ENCODE measurements at regions not wholly inside any gene's neighbourhood (a gene's known extent, or its start where the extent isn't known, plus 50 kb on each side); places are given as distances from the start of the nearest gene placed in this dataset.
"Not testable (repeated sequence)": the region's sequence is repeated elsewhere in the genome, so short reads cannot be mapped to it uniquely, and the experiment has no call there.

DNA sequence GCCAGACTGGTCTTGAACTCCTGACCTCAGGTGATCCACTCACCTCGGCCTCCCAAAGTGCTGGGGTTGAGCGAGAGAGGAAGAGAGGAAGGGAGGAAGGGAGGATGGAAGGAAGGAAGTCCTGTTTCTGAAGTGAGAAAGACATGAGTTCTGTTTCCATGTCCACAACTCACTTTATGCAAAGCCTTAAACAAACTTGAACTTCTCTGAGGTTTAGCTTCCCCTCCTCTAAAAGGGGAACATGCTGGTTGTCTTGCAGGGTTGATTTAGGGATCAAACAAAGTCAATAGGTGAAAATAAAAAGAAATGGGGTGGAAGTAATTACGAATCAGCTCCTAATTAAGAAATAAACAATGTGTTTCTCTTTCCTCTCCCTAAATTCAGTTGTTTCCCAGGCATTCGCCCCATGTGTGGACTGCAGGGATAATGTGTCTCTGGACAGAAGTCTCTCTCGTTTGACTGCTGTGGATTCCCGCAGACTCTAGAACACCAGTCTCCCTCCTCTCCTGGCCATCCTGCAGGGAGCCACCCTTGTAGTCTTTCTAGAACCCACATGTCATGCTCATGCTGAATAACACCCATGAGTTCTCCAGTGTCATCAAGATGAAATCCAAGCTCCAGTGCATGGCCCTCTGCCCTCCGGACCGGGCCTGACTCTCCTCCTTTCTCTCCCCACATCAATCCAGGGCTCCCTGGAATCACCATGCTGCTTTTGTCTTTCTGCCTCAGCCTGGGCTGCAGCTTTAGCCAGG, 229.3 kb upstream of the TRIB2 start:
- Histone ChIP-seq H3K27ac (ENCODE audit: low read depth, low read length) (no peak overlapping the region), H3K4ac (ENCODE audit: low read depth, low read length) (no peak overlapping the region), H2AK5ac (ENCODE audit: low read length) (no peak overlapping the region), H3K27me3 (ENCODE audit: insufficient read depth, low read length, poor library complexity) (no peaks in the 10 kb centered on the region), H3K4me3 (ENCODE audit: low read length) (no peak overlapping the region), H4K5ac (ENCODE audit: low read length) (no peak overlapping the region), H2BK5ac (ENCODE audit: low read length) (no peak overlapping the region), H3K79me2 (ENCODE audit: control insufficient read depth, insufficient read depth, low read length) (no peaks in the 10 kb centered on the region), H3K36me3 (ENCODE audit: control insufficient read depth, insufficient read depth, low read length) (no peaks in the 10 kb centered on the region), H3K9ac (ENCODE audit: low read length) (no peak overlapping the region), H3K79me1 (ENCODE audit: low read length) (no peaks in the 10 kb centered on the region), H3K4me2 (ENCODE audit: low read length) (no peak overlapping the region), H2BK15ac (replicated peaks; ENCODE audit: low read depth) (no peak overlapping the region), H3K23ac (ENCODE audit: low read length) (no peak overlapping the region), H2BK120ac (ENCODE audit: low read depth, low read length) (no peak overlapping the region), H3K4me1 (ENCODE audit: control insufficient read depth, low read depth, low read length) (peaks cover 9% of the 10 kb centered on the region), H3K18ac (ENCODE audit: low read length) (no peak overlapping the region), H3K56ac (ENCODE audit: low read length) (peak overlapping the region; percentile 15), H4K8ac (ENCODE audit: low read depth, low read length) (no peak overlapping the region)
- WGBS (ENCODE audit: extremely low coverage, insufficient coverage, low lambda C conversion rate) = no CpG with 5 or more reads among the region's 8 CpGs
- DNase-seq = no peak

DNA sequence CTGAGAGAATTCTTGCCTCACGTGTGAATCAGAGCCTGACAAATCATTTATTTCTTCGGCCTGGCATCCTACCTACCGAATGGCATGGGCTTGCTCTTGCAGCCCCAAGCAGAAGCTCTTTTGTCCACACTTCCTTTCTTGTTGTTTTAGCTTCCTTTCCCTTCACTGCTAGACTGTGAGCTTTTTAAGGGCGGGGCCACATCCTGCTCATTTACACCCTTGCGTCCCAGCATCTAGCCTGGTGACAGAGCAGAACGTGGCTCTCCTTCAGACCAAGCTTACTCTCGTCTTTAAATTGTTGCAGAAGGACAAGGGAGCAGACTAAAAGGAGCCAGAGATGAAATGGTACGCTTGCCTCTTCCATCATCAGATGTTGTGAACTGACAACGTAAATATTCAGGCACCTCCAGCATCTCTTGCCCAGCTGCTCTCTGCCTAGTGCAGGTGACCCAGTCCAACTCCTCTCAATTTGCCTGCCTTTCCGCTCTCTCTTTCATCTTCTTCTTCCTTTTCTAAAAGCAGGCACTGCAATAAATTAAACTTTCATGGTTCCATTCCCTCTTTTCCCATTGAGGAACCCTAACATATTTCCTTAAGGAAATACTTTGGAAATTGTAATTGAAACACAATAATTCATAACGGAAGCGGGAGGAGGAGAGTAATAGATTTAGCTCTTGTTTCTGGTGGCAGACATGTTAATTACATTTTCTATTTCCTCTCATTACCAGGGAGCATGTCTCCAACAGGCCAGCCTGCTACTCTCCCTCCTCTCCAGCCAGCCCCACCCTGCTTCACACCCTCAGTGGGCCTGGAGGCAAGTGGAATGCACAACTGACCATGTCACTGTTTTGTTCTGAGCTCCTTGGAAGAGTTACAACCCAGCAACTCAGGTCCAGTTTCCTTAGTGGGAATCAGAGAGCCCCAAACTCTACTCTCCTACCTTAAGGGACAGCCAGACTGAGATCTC, 228.1 kb upstream of the TRIB2 start:
- Histone ChIP-seq H3K4me3 (ENCODE audit: low read length) (no peak overlapping the region), H2BK120ac (ENCODE audit: low read depth, low read length) (no peak overlapping the region), H3K79me1 (ENCODE audit: low read length) (no peaks in the 10 kb centered on the region), H3K56ac (ENCODE audit: low read length) (peak overlapping the region; percentile 64), H3K4me2 (ENCODE audit: low read length) (no peak overlapping the region), H3K23ac (ENCODE audit: low read length) (no peak overlapping the region), H3K4ac (ENCODE audit: low read depth, low read length) (no peak overlapping the region), H3K27me3 (ENCODE audit: insufficient read depth, low read length, poor library complexity) (no peaks in the 10 kb centered on the region), H2AK5ac (ENCODE audit: low read length) (no peak overlapping the region), H3K79me2 (ENCODE audit: control insufficient read depth, insufficient read depth, low read length) (no peaks in the 10 kb centered on the region), H3K4me1 (ENCODE audit: control insufficient read depth, low read depth, low read length) (peaks cover 10% of the 10 kb centered on the region), H3K27ac (ENCODE audit: low read depth, low read length) (no peak overlapping the region), H2BK15ac (replicated peaks; ENCODE audit: low read depth) (no peak overlapping the region), H2BK5ac (ENCODE audit: low read length) (no peak overlapping the region), H4K5ac (ENCODE audit: low read length) (peak overlapping the region; percentile 12), H4K8ac (ENCODE audit: low read depth, low read length) (no peak overlapping the region), H3K9ac (ENCODE audit: low read length) (no peak overlapping the region), H3K36me3 (ENCODE audit: control insufficient read depth, insufficient read depth, low read length) (no peaks in the 10 kb centered on the region), H3K18ac (ENCODE audit: low read length) (no peak overlapping the region)
- DNase-seq = peak; percentile 42
- no CpG with 5 or more reads among the region's 12 CpGs for WGBS (ENCODE audit: extremely low coverage, insufficient coverage, low lambda C conversion rate)

DNA sequence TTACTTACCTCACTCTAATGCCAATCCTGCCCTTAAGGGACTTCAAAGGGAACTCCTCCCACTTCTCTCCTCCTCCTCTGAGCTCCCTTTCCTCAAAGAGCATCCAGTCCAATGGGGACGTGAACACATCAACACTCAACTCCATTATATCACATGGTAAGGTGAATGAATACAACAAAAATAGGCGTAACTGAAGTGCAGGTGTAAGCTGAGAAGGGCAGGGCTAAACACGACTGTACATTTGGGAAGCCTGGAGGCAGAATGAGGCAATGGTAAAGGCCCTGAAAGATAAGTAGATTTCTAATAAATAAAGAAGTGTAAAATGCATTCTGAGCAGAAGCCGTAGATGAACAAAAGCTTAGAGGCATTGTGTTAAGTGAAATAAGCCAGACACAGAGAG, 226.1 kb upstream of the TRIB2 start:
- Histone ChIP-seq H3K36me3 (ENCODE audit: control insufficient read depth, insufficient read depth, low read length) (no peaks in the 10 kb centered on the region), H3K9ac (ENCODE audit: low read length) (no peak overlapping the region), H3K23ac (ENCODE audit: low read length) (no peak overlapping the region), H3K4ac (ENCODE audit: low read depth, low read length) (no peak overlapping the region), H3K27me3 (ENCODE audit: insufficient read depth, low read length, poor library complexity) (no peaks in the 10 kb centered on the region), H3K56ac (ENCODE audit: low read length) (no peak overlapping the region), H3K27ac (ENCODE audit: low read depth, low read length) (no peak overlapping the region), H3K79me2 (ENCODE audit: control insufficient read depth, insufficient read depth, low read length) (no peaks in the 10 kb centered on the region), H3K4me1 (ENCODE audit: control insufficient read depth, low read depth, low read length) (peaks cover 11% of the 10 kb centered on the region), H2BK15ac (replicated peaks; ENCODE audit: low read depth) (no peak overlapping the region), H2AK5ac (ENCODE audit: low read length) (no peak overlapping the region), H3K79me1 (ENCODE audit: low read length) (no peaks in the 10 kb centered on the region), H4K8ac (ENCODE audit: low read depth, low read length) (no peak overlapping the region), H4K5ac (ENCODE audit: low read length) (no peak overlapping the region), H2BK5ac (ENCODE audit: low read length) (no peak overlapping the region), H3K18ac (ENCODE audit: low read length) (no peak overlapping the region), H3K4me2 (ENCODE audit: low read length) (no peak overlapping the region), H2BK120ac (ENCODE audit: low read depth, low read length) (no peak overlapping the region), H3K4me3 (ENCODE audit: low read length) (no peak overlapping the region)
- no peak for DNase-seq
- whole genome bisulfite sequencing (ENCODE audit: extremely low coverage, insufficient coverage, low lambda C conversion rate) = no CpG with 5 or more reads among the region's 4 CpGs

DNA sequence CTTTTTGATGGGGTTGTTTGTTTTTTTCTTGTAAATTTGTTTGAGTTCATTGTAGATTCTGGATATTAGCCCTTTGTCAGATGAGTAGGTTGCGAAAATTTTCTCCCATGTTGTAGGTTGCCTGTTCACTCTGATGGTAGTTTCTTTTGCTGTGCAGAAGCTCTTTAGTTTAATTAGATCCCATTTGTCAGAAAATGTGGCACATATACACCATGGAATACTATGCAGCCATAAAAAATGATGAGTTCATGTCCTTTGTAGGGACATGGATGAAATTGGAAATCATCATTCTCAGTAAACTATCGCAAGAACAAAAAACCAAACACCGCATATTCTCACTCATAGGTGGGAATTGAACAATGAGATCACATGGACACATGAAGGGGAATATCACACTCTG, 224.4 kb upstream of the TRIB2 start:
- not testable (repeated sequence) for H4K8ac ChIP-seq (ENCODE audit: low read depth, low read length); H3K56ac ChIP-seq (ENCODE audit: low read length); H3K23ac ChIP-seq (ENCODE audit: low read length); H3K4ac ChIP-seq (ENCODE audit: low read depth, low read length); DNase-seq; H2BK5ac ChIP-seq (ENCODE audit: low read length); H3K4me1 ChIP-seq (ENCODE audit: control insufficient read depth, low read depth, low read length); H3K27me3 ChIP-seq (ENCODE audit: insufficient read depth, low read length, poor library complexity); H3K36me3 ChIP-seq (ENCODE audit: control insufficient read depth, insufficient read depth, low read length); H2BK15ac ChIP-seq (replicated peaks; ENCODE audit: low read depth); H2BK120ac ChIP-seq (ENCODE audit: low read depth, low read length); H3K79me2 ChIP-seq (ENCODE audit: control insufficient read depth, insufficient read depth, low read length); H3K4me2 ChIP-seq (ENCODE audit: low read length); H2AK5ac ChIP-seq (ENCODE audit: low read length); H3K27ac ChIP-seq (ENCODE audit: low read depth, low read length); H4K5ac ChIP-seq (ENCODE audit: low read length); H3K79me1 ChIP-seq (ENCODE audit: low read length); H3K4me3 ChIP-seq (ENCODE audit: low read length); H3K9ac ChIP-seq (ENCODE audit: low read length); H3K18ac ChIP-seq (ENCODE audit: low read length)
- WGBS (ENCODE audit: extremely low coverage, insufficient coverage, low lambda C conversion rate) = no CpG with 5 or more reads among the region's 3 CpGs

DNA sequence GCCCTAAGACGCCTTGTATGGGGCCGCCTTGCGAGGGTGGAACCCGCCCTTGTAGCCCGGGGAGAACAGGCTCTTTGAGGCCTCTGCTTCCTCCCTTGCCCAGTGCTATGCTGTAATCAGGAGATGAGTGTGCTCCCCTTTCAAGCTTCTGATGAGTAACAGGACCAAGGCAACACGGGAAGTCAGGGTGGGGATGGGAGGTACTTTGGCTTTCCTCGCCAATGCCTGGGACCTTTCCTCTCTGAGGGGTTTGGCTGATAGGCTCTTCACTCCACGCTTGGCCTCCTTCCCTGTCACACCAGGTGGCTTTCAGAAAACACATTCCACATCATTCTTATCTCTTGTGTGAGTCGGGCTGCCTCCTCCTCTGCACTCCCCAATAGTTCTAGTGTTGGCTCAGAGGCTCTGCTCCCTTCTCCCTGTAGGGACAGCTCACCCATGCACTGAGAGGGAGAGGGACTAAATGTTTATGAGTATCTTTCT, 223.7 kb upstream of the TRIB2 start:
- Histone ChIP-seq H2BK5ac (ENCODE audit: low read length) (no peak overlapping the region), H3K4me3 (ENCODE audit: low read length) (no peak overlapping the region), H3K36me3 (ENCODE audit: control insufficient read depth, insufficient read depth, low read length) (no peaks in the 10 kb centered on the region), H4K5ac (ENCODE audit: low read length) (no peak overlapping the region), H3K9ac (ENCODE audit: low read length) (no peak overlapping the region), H2BK15ac (replicated peaks; ENCODE audit: low read depth) (no peak overlapping the region), H3K27me3 (ENCODE audit: insufficient read depth, low read length, poor library complexity) (no peaks in the 10 kb centered on the region), H3K56ac (ENCODE audit: low read length) (no peak overlapping the region), H3K4me1 (ENCODE audit: control insufficient read depth, low read depth, low read length) (peaks cover 9% of the 10 kb centered on the region), H2BK120ac (ENCODE audit: low read depth, low read length) (no peak overlapping the region), H3K79me1 (ENCODE audit: low read length) (no peaks in the 10 kb centered on the region), H3K4ac (ENCODE audit: low read depth, low read length) (no peak overlapping the region), H3K4me2 (ENCODE audit: low read length) (no peak overlapping the region), H3K18ac (ENCODE audit: low read length) (no peak overlapping the region), H3K27ac (ENCODE audit: low read depth, low read length) (no peak overlapping the region), H4K8ac (ENCODE audit: low read depth, low read length) (no peak overlapping the region), H3K79me2 (ENCODE audit: control insufficient read depth, insufficient read depth, low read length) (no peaks in the 10 kb centered on the region), H2AK5ac (ENCODE audit: low read length) (no peak overlapping the region), H3K23ac (ENCODE audit: low read length) (no peak overlapping the region)
- WGBS (ENCODE audit: extremely low coverage, insufficient coverage, low lambda C conversion rate) = no CpG with 5 or more reads among the region's 9 CpGs
- DNase-seq = peak; percentile 96

All from mesendoderm (in vitro differentiated cells).